ENCODE measurements at regions not wholly inside any gene's neighbourhood (a gene's known extent, or its start where the extent isn't known, plus 50 kb on each side); places are given as distances from the start of the nearest gene placed in this dataset.

GRCh38 chr5:117681431-117682254 lies 1107.0 kb upstream of the SEMA6A start:
- Histone ChIP-seq H3K9me2 (ENCODE audit: insufficient read depth) (0 out of 2 replicates have a peak, but pooled peaks cover 7% of the 10 kb centered on the region), H4K20me1 (replicated peaks; ENCODE audit: insufficient read depth) (no peaks in the 10 kb centered on the region), H3F3A (replicated peaks; ENCODE audit: low read depth) (no peaks in the 10 kb centered on the region), H3K27me3 (ENCODE audit: insufficient read depth) (no peaks in the 10 kb centered on the region), H3K79me2 (replicated peaks; ENCODE audit: insufficient read depth) (no peaks in the 10 kb centered on the region), H2AFZ (no peak overlapping the region), H3K4me3 (no peak overlapping the region), H3K27ac (ENCODE audit: low read depth) (no peak overlapping the region), H3K4me2 (no peak overlapping the region), H3K36me3 (ENCODE audit: insufficient read depth) (no peaks in the 10 kb centered on the region), H3K4me1 (ENCODE audit: insufficient read depth) (no peaks in the 10 kb centered on the region)
- no peak for ATAC-seq
- no peak overlapping the region for H3K27ac Mint-ChIP-seq
- H3K9me3 Mint-ChIP-seq: no peaks in the 10 kb centered on the region
- no peak for DNase-seq (ENCODE audit: low spot score)
- no peaks in the 10 kb centered on the region; the same call in 2 of the 3 replicates for H3K36me3 Mint-ChIP-seq (ENCODE audit: low read depth)
- H3K4me3 Mint-ChIP-seq: no peak overlapping the region
- H3K4me1 Mint-ChIP-seq: peaks cover 5% of the 10 kb centered on the region; the same call in 2 of the 3 replicates
- no peak for TF ChIP-seq POLR2AphosphoS5 (IDR thresholded peaks at IDR 0.05; ENCODE audit: low read depth)
- no peak for TF ChIP-seq ZNF114 (CRISPR knock-in tag; IDR thresholded peaks at IDR 0.05)
- TF ChIP-seq, protein P1, sequence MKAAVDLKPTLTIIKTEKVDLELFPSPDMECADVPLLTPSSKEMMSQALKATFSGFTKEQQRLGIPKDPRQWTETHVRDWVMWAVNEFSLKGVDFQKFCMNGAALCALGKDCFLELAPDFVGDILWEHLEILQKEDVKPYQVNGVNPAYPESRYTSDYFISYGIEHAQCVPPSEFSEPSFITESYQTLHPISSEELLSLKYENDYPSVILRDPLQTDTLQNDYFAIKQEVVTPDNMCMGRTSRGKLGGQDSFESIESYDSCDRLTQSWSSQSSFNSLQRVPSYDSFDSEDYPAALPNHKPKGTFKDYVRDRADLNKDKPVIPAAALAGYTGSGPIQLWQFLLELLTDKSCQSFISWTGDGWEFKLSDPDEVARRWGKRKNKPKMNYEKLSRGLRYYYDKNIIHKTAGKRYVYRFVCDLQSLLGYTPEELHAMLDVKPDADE (IDR thresholded peaks at IDR 0.05): no peak
- no peak for TF ChIP-seq ZNF331 (CRISPR knock-in tag; IDR thresholded peaks at IDR 0.05; ENCODE audit: low read depth)
- H3K27me3 Mint-ChIP-seq (ENCODE audit: insufficient read depth, low read depth, poor library complexity): no peaks in the 10 kb centered on the region

GRCh38 chr5:117680426-117680825 lies 1105.8 kb upstream of the SEMA6A start:
- no peak overlapping the region for H3K4me3 Mint-ChIP-seq
- no peaks in the 10 kb centered on the region for H4K20me1 ChIP-seq (replicated peaks; ENCODE audit: insufficient read depth)
- no peaks in the 10 kb centered on the region for H3K79me2 ChIP-seq (replicated peaks; ENCODE audit: insufficient read depth)
- DNase-seq (ENCODE audit: low spot score): no peak
- no peaks in the 10 kb centered on the region for H3K27me3 ChIP-seq (ENCODE audit: insufficient read depth)
- H3K9me2 ChIP-seq (ENCODE audit: insufficient read depth): no peaks in the 10 kb centered on the region
- no peaks in the 10 kb centered on the region for H3K9me3 Mint-ChIP-seq
- ATAC-seq: no peak
- H2AFZ ChIP-seq: no peak overlapping the region
- peaks cover 5% of the 10 kb centered on the region; the same call in 2 of the 3 replicates for H3K4me1 Mint-ChIP-seq
- no peak overlapping the region for H3K27ac Mint-ChIP-seq
- no peaks in the 10 kb centered on the region for H3K4me1 ChIP-seq (ENCODE audit: insufficient read depth)
- H3K27me3 Mint-ChIP-seq (ENCODE audit: insufficient read depth, low read depth, poor library complexity): no peaks in the 10 kb centered on the region
- H3F3A ChIP-seq (replicated peaks; ENCODE audit: low read depth): no peaks in the 10 kb centered on the region
- no peaks in the 10 kb centered on the region; the same call in 2 of the 3 replicates for H3K36me3 Mint-ChIP-seq (ENCODE audit: low read depth)
- H3K4me2 ChIP-seq: no peak overlapping the region
- H3K36me3 ChIP-seq (ENCODE audit: insufficient read depth): no peaks in the 10 kb centered on the region
- H3K4me3 ChIP-seq: no peak overlapping the region
- no peak for TF ChIP-seq ZNF114 (CRISPR knock-in tag; IDR thresholded peaks at IDR 0.05)
- no peak for TF ChIP-seq EZH2phosphoT487 (IDR thresholded peaks at IDR 0.05; ENCODE audit: unreplicated experiment)
- H3K27ac ChIP-seq (ENCODE audit: low read depth): no peak overlapping the region

DNA sequence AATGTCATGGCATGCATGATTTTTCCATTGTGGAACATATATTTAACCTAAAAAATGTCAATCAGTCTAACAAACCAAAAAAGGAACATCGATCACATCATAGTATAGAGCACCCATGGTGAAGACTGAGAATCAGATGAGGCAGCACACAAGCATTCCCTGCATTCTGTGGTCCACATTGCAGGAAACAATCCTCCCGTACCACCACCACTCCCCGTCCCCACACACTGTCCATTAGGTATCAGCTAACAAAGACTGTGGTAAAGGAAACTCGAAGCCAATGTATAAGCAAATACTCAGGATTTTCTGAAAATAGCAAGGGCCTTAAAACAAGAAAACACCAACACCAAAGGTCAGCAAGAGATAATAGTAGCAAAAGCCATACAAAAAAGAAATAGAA lies 1104.4 kb upstream of the SEMA6A start:
- Histone ChIP-seq H3K4me1 (ENCODE audit: insufficient read depth) (no peaks in the 10 kb centered on the region), H4K20me1 (replicated peaks; ENCODE audit: insufficient read depth) (no peaks in the 10 kb centered on the region), H3K9me2 (ENCODE audit: insufficient read depth) (no peaks in the 10 kb centered on the region), H3F3A (replicated peaks; ENCODE audit: low read depth) (no peaks in the 10 kb centered on the region), H3K79me2 (replicated peaks; ENCODE audit: insufficient read depth) (no peaks in the 10 kb centered on the region), H3K36me3 (ENCODE audit: insufficient read depth) (no peaks in the 10 kb centered on the region), H3K4me3 (no peak overlapping the region), H3K27me3 (ENCODE audit: insufficient read depth) (no peaks in the 10 kb centered on the region), H2AFZ (no peak overlapping the region), H3K4me2 (no peak overlapping the region), H3K27ac (ENCODE audit: low read depth) (no peak overlapping the region)
- Mint-ChIP-seq H3K36me3 (ENCODE audit: low read depth) (no peaks in the 10 kb centered on the region; the same call in 2 of the 3 replicates), H3K4me1 (peaks cover 5% of the 10 kb centered on the region; the same call in 2 of the 3 replicates), H3K27ac (no peak overlapping the region), H3K27me3 (ENCODE audit: insufficient read depth, low read depth, poor library complexity) (no peaks in the 10 kb centered on the region), H3K4me3 (no peak overlapping the region), H3K9me3 (no peaks in the 10 kb centered on the region)
- ATAC-seq (no peak), DNase-seq (ENCODE audit: low spot score) (no peak)
- TF ChIP-seq JUNB (IDR thresholded peaks at IDR 0.05; ENCODE audit: unreplicated experiment) (no peak), POLR2AphosphoS5 (IDR thresholded peaks at IDR 0.05; ENCODE audit: low read depth) (no peak), EZH2phosphoT487 (IDR thresholded peaks at IDR 0.05; ENCODE audit: unreplicated experiment) (no peak), ZNF114 (CRISPR knock-in tag; IDR thresholded peaks at IDR 0.05) (no peak), ZNF331 (CRISPR knock-in tag; IDR thresholded peaks at IDR 0.05; ENCODE audit: low read depth) (no peak), REST (IDR thresholded peaks at IDR 0.05; ENCODE audit: unreplicated experiment) (no peak)
- TF ChIP-seq, protein P2, sequence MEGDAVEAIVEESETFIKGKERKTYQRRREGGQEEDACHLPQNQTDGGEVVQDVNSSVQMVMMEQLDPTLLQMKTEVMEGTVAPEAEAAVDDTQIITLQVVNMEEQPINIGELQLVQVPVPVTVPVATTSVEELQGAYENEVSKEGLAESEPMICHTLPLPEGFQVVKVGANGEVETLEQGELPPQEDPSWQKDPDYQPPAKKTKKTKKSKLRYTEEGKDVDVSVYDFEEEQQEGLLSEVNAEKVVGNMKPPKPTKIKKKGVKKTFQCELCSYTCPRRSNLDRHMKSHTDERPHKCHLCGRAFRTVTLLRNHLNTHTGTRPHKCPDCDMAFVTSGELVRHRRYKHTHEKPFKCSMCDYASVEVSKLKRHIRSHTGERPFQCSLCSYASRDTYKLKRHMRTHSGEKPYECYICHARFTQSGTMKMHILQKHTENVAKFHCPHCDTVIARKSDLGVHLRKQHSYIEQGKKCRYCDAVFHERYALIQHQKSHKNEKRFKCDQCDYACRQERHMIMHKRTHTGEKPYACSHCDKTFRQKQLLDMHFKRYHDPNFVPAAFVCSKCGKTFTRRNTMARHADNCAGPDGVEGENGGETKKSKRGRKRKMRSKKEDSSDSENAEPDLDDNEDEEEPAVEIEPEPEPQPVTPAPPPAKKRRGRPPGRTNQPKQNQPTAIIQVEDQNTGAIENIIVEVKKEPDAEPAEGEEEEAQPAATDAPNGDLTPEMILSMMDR (conservative IDR thresholded peaks at IDR 0.05; ENCODE audit: low read depth in 2 of 2): no peak

All from GM23338 (cell line).